ENCODE measurements at regions not wholly inside any gene's neighbourhood (a gene's known extent, or its start where the extent isn't known, plus 50 kb on each side); places are given as distances from the start of the nearest gene placed in this dataset.

DNA sequence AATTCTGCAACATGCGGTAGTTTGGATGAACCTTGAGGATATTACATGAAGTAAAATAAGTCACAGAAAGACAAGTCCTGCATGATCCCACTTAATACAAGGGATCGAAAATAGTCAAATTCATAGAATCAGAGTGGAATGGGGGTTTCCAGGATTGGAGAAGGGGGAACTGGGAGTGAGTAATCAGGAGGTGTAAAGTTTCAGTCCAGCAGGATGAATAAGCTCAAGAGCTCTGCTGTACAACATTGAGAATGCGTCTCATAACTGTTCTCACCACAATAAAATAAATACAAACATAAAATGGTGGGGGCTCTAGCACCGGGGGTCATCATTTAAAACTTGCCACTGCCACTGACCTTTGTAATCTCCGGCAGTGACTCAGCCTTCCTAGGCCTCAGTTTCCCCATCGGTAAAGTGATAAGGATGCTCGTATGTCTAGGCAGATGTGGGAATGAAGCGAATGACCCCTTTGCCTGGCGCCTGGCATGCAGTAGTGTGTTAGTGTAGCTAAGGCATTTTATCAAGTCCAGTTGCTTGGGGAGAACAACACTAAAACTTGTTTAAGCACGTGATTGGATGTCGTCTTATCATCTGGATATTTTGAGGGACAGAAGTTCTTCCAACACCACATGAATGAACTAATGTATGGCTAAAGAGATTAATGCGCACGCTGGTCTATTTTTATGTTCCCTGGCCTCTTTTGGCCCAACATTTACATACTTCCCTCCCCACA is 421.1 kb downstream of the QKI start:
- Histone ChIP-seq H3K9me3 (ENCODE audit: control insufficient read depth, insufficient read depth, low read depth, low read length) (no peaks in the 10 kb centered on the region), H3K4me1 (ENCODE audit: control insufficient read depth, insufficient read depth, low read length) (peaks cover 11% of the 10 kb centered on the region; the same call in 1 of the 2 replicates), H3K4me3 (ENCODE audit: low read depth, low read length) (no peak overlapping the region), H3K36me3 (ENCODE audit: control insufficient read depth, insufficient read depth, low read length) (no peaks in the 10 kb centered on the region), H3K9ac (ENCODE audit: low read length) (no peak overlapping the region), H3K27ac (ENCODE audit: low read depth, low read length) (no peak overlapping the region), H3K27me3 (ENCODE audit: control insufficient read depth, insufficient read depth, low read length) (no peaks in the 10 kb centered on the region)

DNA sequence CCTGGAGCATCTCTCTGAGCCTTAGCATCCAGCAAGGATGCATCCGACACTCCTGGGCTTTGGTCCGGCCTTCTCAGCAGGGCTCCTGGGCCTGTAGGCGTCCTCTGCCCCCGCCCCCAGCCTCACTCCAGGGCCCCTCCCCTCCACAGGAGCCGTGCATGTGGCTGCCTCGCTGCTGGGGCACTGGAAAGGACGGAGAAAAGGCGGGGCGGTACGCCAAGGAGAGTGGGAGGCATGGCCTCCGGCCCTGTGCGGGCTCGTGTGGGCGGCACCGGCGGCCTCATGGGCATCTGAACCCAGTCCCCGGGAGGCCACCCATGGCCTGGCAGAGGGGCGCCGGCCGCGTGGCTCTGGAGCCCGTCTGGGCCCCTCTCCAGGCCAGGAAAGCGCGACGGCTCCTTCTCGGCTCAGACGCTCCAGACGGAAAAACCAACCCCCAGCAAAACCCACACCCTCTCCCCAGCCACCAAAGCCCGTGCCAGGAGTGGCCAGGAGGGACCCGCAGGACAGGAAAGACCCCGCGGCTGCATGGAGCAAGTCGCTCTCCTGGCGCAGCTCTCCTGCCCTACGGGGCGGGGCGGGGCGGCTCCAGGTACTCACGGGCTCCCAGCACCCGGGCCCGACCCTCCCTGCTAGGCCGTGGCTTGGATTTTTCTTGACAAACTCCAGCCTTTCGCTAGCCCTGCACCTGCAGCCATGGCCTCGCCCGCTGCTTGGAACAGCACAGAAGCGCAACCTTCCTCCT is 419.9 kb downstream of the QKI start:
- no peaks in the 10 kb centered on the region for H3K36me3 ChIP-seq (ENCODE audit: control insufficient read depth, insufficient read depth, low read length)
- H3K4me1 ChIP-seq (ENCODE audit: control insufficient read depth, insufficient read depth, low read length): peaks cover 11% of the 10 kb centered on the region; the same call in 1 of the 2 replicates
- H3K9me3 ChIP-seq (ENCODE audit: control insufficient read depth, insufficient read depth, low read depth, low read length): no peaks in the 10 kb centered on the region
- no peak overlapping the region for H3K4me3 ChIP-seq (ENCODE audit: low read depth, low read length)
- no peak overlapping the region for H3K9ac ChIP-seq (ENCODE audit: low read length)
- no peak overlapping the region for H3K27ac ChIP-seq (ENCODE audit: low read depth, low read length)
- no peaks in the 10 kb centered on the region for H3K27me3 ChIP-seq (ENCODE audit: control insufficient read depth, insufficient read depth, low read length)

DNA sequence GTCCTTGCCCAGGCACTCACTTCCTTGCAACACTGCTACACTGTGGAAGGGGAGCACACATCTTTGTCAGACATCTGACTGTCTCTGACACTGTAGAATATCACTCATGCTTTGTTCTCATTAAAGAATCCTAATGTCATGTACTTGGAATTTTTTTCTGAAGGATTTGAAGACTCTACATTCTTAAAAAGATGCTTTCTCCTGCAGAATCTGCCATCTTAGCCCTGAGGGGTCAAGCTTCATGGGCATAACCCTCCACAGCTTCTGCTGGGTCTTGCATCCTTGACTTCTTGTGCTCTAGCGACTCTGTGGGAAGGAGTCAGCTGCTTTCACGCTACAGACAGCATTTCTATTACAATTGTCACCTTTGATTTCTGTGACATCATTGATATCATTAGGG is 417.2 kb downstream of the QKI start:
- no peak overlapping the region for H3K4me3 ChIP-seq (ENCODE audit: low read depth, low read length)
- H3K9ac ChIP-seq (ENCODE audit: low read length): no peak overlapping the region
- no peaks in the 10 kb centered on the region for H3K27me3 ChIP-seq (ENCODE audit: control insufficient read depth, insufficient read depth, low read length)
- H3K9me3 ChIP-seq (ENCODE audit: control insufficient read depth, insufficient read depth, low read depth, low read length): no peaks in the 10 kb centered on the region
- H3K27ac ChIP-seq (ENCODE audit: low read depth, low read length): no peak overlapping the region
- H3K4me1 ChIP-seq (ENCODE audit: control insufficient read depth, insufficient read depth, low read length): no peaks in the 10 kb centered on the region
- H3K36me3 ChIP-seq (ENCODE audit: control insufficient read depth, insufficient read depth, low read length): no peaks in the 10 kb centered on the region

DNA sequence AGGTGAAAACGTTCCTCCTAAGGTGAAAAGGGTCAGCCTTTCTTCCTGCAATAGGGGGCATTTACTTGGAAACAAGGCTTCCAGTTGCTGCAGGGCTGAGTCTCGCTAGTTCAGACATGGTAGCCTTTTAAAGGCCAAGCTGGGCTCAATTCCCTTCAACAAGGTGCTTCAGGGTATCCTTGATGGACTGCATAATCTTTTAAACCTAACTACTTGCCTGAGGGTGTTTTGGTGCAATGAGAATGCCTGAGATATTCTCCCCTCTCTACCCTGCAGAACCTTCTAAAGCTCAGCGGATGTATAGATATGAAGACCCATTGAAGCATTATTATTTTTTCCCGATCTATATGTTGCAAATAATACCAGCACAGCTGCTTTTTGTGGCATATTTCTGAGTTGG is 416.1 kb downstream of the QKI start:
- H3K36me3 ChIP-seq (ENCODE audit: control insufficient read depth, insufficient read depth, low read length): no peaks in the 10 kb centered on the region
- no peak overlapping the region for H3K4me3 ChIP-seq (ENCODE audit: low read depth, low read length)
- no peak overlapping the region for H3K9ac ChIP-seq (ENCODE audit: low read length)
- H3K4me1 ChIP-seq (ENCODE audit: control insufficient read depth, insufficient read depth, low read length): no peaks in the 10 kb centered on the region
- no peak overlapping the region for H3K27ac ChIP-seq (ENCODE audit: low read depth, low read length)
- H3K9me3 ChIP-seq (ENCODE audit: control insufficient read depth, insufficient read depth, low read depth, low read length): no peaks in the 10 kb centered on the region
- no peaks in the 10 kb centered on the region for H3K27me3 ChIP-seq (ENCODE audit: control insufficient read depth, insufficient read depth, low read length)

DNA sequence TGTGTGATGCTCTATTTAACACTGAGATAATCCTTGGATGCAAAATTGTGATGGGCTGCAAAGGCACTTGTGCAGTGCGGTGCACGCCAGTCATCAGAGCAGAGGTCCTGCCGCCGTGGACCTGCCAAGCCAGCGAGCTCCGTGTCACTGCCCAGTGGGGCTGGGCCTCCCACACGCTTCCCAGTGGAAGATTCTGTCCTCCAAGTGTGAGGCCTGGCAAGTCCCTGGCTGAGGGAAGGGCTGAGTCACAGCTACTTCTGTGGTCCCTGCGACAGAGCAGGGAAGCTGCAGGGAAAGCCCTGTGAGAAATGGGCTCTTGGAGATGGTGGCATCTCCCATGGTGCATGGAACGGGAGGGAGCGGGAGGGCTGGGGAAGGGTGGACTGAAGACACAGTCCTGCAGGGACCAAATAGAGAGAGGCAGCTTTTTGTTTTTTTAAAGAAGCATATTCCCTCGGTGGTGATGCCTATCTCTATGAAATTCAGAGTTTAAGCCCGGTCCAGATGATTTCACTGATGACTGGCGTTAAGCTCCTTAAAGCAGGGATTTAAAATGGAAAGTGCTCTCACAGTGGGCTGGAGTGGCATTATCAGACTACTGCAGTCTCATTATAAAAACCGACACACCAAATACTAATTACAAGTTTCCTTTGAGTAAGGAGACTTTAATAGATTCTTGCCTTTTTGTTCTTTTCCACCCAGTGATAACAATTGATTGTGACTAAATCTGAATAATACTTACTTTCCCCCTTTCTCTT is 413.7 kb downstream of the QKI start:
- no peaks in the 10 kb centered on the region for H3K36me3 ChIP-seq (ENCODE audit: control insufficient read depth, insufficient read depth, low read length)
- no peaks in the 10 kb centered on the region for H3K9me3 ChIP-seq (ENCODE audit: control insufficient read depth, insufficient read depth, low read depth, low read length)
- H3K4me3 ChIP-seq (ENCODE audit: low read depth, low read length): no peak overlapping the region
- no peak overlapping the region for H3K27ac ChIP-seq (ENCODE audit: low read depth, low read length)
- no peak overlapping the region for H3K9ac ChIP-seq (ENCODE audit: low read length)
- H3K27me3 ChIP-seq (ENCODE audit: control insufficient read depth, insufficient read depth, low read length): no peaks in the 10 kb centered on the region
- H3K4me1 ChIP-seq (ENCODE audit: control insufficient read depth, insufficient read depth, low read length): no peaks in the 10 kb centered on the region

DNA sequence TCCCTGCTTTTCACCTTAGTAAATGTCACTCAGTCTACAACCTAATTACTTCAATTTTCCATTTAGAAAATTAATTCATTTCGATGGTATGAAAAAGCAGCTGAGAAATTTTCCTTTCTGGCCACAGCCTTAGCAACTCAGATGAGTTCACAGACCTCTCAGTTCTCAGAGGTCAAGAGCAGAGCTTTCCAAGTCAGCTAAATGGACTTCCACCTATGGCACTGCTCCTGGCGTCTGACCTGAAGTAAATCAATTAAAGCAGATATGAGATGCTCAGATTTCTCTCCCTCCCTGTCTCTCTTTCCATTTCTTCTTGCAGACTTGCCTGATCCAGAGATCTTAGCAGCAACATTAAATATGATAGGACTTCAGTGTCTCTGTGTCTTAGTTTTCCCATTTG is 412.6 kb downstream of the QKI start:
- Histone ChIP-seq H3K9ac (ENCODE audit: low read length) (no peak overlapping the region), H3K27me3 (ENCODE audit: control insufficient read depth, insufficient read depth, low read length) (no peaks in the 10 kb centered on the region), H3K9me3 (ENCODE audit: control insufficient read depth, insufficient read depth, low read depth, low read length) (no peaks in the 10 kb centered on the region), H3K36me3 (ENCODE audit: control insufficient read depth, insufficient read depth, low read length) (no peaks in the 10 kb centered on the region), H3K27ac (ENCODE audit: low read depth, low read length) (no peak overlapping the region), H3K4me1 (ENCODE audit: control insufficient read depth, insufficient read depth, low read length) (no peaks in the 10 kb centered on the region), H3K4me3 (ENCODE audit: low read depth, low read length) (no peak overlapping the region)

DNA sequence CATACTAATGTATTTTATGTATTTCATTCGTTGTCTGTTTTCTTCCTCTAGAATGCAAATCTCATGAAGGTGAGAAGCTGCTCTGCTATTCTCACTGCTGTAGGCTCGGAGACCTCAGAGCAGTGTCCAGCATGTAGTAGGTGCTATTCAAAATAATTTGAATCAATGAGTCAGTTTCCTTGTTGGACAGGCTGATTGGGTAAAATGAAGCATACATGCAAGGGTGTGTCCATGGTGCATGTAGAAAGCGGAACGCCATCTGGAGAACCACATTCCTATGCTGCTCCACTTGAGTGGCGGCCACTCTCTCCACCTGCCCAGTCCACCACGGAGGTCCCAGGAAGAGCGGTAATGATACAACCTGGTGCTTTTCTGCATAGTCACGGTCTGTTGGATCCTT is 412.1 kb downstream of the QKI start:
- H3K4me1 ChIP-seq (ENCODE audit: control insufficient read depth, insufficient read depth, low read length): no peaks in the 10 kb centered on the region

DNA sequence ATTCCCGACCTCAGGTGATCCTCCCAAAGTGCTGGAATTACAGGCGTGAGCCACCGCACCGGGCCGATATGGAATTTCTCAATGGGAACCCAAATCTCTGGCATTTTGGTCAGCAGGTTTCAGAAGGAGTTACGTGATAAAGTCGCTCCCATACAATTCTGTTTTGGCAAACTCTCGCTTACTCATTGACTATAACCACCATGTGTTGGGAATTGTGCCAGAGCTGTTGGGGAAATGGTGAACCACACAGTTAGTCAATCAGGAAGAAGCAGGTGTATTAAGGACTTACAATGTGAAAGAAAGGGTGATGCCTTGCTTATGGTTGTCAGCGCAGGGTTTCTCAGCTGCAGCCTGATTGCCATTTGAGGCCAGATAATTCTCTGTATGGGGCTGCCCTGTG is 410.5 kb downstream of the QKI start:
- Histone ChIP-seq H3K36me3 (ENCODE audit: control insufficient read depth, insufficient read depth, low read length) (no peaks in the 10 kb centered on the region), H3K27me3 (ENCODE audit: control insufficient read depth, insufficient read depth, low read length) (no peaks in the 10 kb centered on the region)

More for the DNA sequence above, 412.1 kb downstream of the QKI start:
- H3K27me3 ChIP-seq (ENCODE audit: control insufficient read depth, insufficient read depth, low read length): no peaks in the 10 kb centered on the region
- H3K36me3 ChIP-seq (ENCODE audit: control insufficient read depth, insufficient read depth, low read length): no peaks in the 10 kb centered on the region
- no peak overlapping the region for H3K4me3 ChIP-seq (ENCODE audit: low read depth, low read length)
- H3K9me3 ChIP-seq (ENCODE audit: control insufficient read depth, insufficient read depth, low read depth, low read length): no peaks in the 10 kb centered on the region
- no peak overlapping the region for H3K9ac ChIP-seq (ENCODE audit: low read length)
- H3K27ac ChIP-seq (ENCODE audit: low read depth, low read length): no peak overlapping the region

DNA sequence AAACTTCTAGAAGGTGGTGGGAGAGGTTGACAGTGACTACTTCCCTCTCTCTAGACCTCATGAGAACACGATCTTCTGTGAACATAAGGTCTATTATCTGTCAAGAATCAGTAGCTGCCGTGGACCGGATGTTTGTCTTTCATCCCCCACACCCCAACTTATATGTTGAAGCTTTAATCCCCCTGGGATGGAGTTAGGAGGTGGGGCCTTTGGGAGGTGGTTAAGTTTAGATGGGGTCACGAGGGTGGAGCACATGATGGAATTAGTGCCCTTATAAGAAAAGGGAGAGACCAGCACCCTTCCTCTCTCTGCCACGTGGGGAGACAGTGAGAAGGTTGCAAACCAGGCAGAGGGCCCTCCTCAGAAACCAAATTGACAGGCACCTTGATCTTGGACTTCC is 409.1 kb downstream of the QKI start:
- Histone ChIP-seq H3K36me3 (ENCODE audit: control insufficient read depth, insufficient read depth, low read length) (no peaks in the 10 kb centered on the region), H3K9me3 (ENCODE audit: control insufficient read depth, insufficient read depth, low read depth, low read length) (no peaks in the 10 kb centered on the region), H3K4me3 (ENCODE audit: low read depth, low read length) (no peak overlapping the region), H3K27me3 (ENCODE audit: control insufficient read depth, insufficient read depth, low read length) (no peaks in the 10 kb centered on the region), H3K4me1 (ENCODE audit: control insufficient read depth, insufficient read depth, low read length) (no peaks in the 10 kb centered on the region), H3K27ac (ENCODE audit: low read depth, low read length) (no peak overlapping the region), H3K9ac (ENCODE audit: low read length) (no peak overlapping the region)

More for the DNA sequence above, 410.5 kb downstream of the QKI start:
- Histone ChIP-seq H3K9me3 (ENCODE audit: control insufficient read depth, insufficient read depth, low read depth, low read length) (no peaks in the 10 kb centered on the region), H3K4me1 (ENCODE audit: control insufficient read depth, insufficient read depth, low read length) (no peaks in the 10 kb centered on the region), H3K27ac (ENCODE audit: low read depth, low read length) (no peak overlapping the region), H3K4me3 (ENCODE audit: low read depth, low read length) (no peak overlapping the region), H3K9ac (ENCODE audit: low read length) (no peak overlapping the region)

DNA sequence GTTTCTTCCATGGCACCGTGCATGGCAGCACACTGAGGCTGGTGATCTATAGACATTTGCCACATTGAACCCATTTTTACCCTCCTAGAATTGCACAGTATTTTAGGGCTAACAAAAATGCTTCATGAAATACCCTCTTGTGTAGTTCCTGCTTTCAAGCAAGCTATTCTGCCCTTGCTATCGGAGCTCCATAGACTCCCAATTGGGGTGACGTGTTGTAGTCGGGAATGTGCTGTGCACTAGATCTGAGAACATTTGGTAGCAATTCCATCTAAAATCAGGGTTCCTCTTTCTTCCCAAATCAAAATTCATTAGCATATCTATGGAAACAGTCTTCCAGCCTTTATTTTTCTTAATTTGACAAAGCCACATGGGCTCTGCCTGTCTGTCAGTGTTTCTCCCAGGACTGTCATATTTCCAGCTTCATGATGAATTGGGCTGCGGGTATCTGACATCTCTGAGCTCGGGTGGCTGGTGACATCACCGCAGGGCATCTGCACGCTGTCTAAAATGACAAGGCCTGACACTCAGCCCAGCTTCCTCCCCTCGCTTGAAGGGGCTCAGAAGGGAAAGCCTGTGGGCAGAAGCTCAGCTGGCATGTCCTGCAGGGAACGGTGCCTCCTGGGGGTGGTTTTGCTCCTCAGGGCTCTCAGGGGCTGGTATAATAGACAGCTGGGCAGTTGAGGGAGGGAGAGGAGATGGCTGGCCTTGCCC is 406.4 kb downstream of the QKI start:
- no peaks in the 10 kb centered on the region for H3K36me3 ChIP-seq (ENCODE audit: control insufficient read depth, insufficient read depth, low read length)
- no peak overlapping the region for H3K9ac ChIP-seq (ENCODE audit: low read length)
- no peaks in the 10 kb centered on the region for H3K4me1 ChIP-seq (ENCODE audit: control insufficient read depth, insufficient read depth, low read length)
- no peaks in the 10 kb centered on the region for H3K27me3 ChIP-seq (ENCODE audit: control insufficient read depth, insufficient read depth, low read length)
- H3K4me3 ChIP-seq (ENCODE audit: low read depth, low read length): no peak overlapping the region
- no peak overlapping the region for H3K27ac ChIP-seq (ENCODE audit: low read depth, low read length)
- no peaks in the 10 kb centered on the region for H3K9me3 ChIP-seq (ENCODE audit: control insufficient read depth, insufficient read depth, low read depth, low read length)
